ENCODE measurements at regions not wholly inside any gene's neighbourhood (a gene's known extent, or its start where the extent isn't known, plus 50 kb on each side); places are given as distances from the start of the nearest gene placed in this dataset.

DNA sequence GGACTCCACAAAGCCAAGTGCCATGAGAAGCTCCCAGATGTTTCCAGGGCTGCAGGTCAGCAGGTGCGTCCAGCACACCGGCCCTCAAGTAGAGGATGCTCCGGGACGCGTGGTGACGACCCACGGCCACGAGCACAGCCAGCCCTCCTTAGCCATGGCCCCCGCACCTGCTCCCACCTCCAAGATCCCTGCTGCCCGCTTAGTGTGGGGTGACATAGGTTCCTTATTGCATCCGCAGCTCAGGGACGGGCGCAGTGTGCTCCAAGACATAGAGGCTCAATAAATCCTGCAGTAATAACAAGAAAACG, 138.1 kb upstream of the RPS6KA2 start:
- H3K4me1 Mint-ChIP-seq, result no peaks in the 10 kb centered on the region
- TF ChIP-seq, protein P1, sequence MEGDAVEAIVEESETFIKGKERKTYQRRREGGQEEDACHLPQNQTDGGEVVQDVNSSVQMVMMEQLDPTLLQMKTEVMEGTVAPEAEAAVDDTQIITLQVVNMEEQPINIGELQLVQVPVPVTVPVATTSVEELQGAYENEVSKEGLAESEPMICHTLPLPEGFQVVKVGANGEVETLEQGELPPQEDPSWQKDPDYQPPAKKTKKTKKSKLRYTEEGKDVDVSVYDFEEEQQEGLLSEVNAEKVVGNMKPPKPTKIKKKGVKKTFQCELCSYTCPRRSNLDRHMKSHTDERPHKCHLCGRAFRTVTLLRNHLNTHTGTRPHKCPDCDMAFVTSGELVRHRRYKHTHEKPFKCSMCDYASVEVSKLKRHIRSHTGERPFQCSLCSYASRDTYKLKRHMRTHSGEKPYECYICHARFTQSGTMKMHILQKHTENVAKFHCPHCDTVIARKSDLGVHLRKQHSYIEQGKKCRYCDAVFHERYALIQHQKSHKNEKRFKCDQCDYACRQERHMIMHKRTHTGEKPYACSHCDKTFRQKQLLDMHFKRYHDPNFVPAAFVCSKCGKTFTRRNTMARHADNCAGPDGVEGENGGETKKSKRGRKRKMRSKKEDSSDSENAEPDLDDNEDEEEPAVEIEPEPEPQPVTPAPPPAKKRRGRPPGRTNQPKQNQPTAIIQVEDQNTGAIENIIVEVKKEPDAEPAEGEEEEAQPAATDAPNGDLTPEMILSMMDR (IDR thresholded peaks at IDR 0.05; ENCODE audit: unreplicated experiment), result no peak

DNA sequence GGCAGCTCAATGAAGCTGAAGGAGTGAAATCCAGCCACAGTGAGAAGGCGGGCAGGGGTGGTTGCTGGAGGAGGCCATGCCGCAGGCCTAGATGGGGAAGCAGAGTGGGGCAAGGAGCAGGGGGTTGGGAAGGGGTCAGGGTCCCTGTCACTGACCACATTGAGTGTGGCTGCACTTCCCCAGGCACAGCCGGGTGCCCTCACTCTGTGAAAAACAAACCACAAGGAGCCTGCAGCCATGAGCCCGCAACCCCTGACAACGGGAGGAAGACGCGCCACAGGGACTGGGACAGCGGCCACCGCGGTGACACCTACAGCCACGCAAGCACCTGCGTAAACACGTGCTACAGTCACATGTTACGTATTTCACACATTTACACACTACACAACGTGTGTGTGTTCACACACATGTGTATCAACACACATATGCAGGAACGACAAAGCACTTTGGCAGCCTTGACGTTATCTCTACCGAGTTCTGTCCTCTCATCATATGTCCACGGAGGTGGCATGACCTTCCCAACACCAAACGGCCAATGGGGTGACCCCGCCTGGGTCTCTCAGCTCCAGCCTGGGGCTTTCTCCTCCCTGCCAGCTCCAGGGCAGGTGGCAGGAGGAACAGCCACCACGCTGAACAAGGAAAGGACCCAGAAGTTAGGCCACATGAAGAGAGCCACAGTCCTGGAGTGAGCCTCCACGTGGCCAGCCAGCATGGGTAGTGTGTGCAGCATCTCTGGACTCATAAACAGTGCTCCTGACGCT, 137.6 kb upstream of the RPS6KA2 start:
- no peak overlapping the region for H3K27ac Mint-ChIP-seq
- H3K36me3 Mint-ChIP-seq, result no peaks in the 10 kb centered on the region
- no peaks in the 10 kb centered on the region for H3K9me3 Mint-ChIP-seq
- H3K4me1 Mint-ChIP-seq, result no peaks in the 10 kb centered on the region
- TF ChIP-seq, protein P1 (IDR thresholded peaks at IDR 0.05; ENCODE audit: unreplicated experiment), result no peak
- peaks cover 10% of the 10 kb centered on the region for H3K27me3 Mint-ChIP-seq (ENCODE audit: low read depth)
- no peak for DNase-seq (ENCODE audit: low spot score in 2 of 2, unreplicated experiment in 2 of 2)
- H3K4me3 Mint-ChIP-seq, result no peak overlapping the region

More for the DNA sequence above, 138.1 kb upstream of the RPS6KA2 start:
- H3K27ac Mint-ChIP-seq, result no peak overlapping the region
- DNase-seq (ENCODE audit: low spot score in 2 of 2, unreplicated experiment in 2 of 2), result no peak
- no peaks in the 10 kb centered on the region for H3K36me3 Mint-ChIP-seq
- peaks cover 6% of the 10 kb centered on the region for H3K27me3 Mint-ChIP-seq (ENCODE audit: low read depth)
- H3K9me3 Mint-ChIP-seq, result no peaks in the 10 kb centered on the region
- no peak overlapping the region for H3K4me3 Mint-ChIP-seq

DNA sequence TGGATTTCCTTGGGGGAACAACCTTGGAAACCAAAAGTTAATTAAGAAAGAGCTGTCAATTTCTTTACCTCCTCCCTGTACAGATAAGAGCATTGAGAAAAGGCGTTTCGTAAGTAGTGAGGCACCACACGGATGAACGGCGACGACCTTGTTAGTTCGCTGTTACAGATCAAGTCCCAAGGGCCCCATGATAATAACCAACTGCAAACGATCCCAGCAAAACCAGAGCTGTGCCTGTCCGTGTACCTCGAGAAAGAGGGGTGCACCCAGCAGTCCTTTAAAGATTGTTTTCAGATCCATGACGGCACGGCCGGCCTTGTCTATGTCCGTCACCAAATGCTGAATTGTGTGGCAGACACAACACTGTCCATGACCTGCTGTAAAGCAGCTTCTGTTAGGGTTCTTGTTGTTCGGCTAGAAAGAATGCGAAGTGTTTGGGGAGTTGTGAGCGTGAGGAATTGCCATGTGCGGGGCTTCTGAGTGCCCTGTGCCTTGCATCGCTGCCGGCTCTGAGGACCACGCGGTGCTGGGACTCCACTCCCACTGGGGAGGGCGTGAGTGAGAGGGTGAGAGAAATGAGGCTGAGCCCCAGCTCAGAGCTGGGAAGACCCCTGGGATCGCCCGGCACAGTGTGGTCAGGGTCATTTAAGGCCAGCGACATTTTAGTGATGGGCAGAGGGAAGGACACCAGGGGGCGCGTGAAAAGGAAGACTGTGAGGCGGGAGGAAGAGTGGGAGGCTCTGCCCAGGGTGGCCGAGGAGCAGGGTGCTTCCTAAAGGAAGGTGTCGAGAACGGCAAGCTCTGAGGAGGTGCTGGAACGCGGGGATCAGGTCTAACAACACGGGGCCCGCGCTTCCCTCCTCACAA, 136.8 kb upstream of the RPS6KA2 start:
- H3K27me3 Mint-ChIP-seq (ENCODE audit: low read depth), result peaks cover 12% of the 10 kb centered on the region
- no peaks in the 10 kb centered on the region for H3K9me3 Mint-ChIP-seq
- DNase-seq (ENCODE audit: low spot score in 2 of 2, unreplicated experiment in 2 of 2), result no peak
- H3K27ac Mint-ChIP-seq, result no peak overlapping the region
- H3K4me3 Mint-ChIP-seq, result no peak overlapping the region
- TF ChIP-seq, protein P1 (IDR thresholded peaks at IDR 0.05; ENCODE audit: unreplicated experiment), result no peak
- H3K36me3 Mint-ChIP-seq, result no peaks in the 10 kb centered on the region
- H3K4me1 Mint-ChIP-seq, result no peaks in the 10 kb centered on the region

DNA sequence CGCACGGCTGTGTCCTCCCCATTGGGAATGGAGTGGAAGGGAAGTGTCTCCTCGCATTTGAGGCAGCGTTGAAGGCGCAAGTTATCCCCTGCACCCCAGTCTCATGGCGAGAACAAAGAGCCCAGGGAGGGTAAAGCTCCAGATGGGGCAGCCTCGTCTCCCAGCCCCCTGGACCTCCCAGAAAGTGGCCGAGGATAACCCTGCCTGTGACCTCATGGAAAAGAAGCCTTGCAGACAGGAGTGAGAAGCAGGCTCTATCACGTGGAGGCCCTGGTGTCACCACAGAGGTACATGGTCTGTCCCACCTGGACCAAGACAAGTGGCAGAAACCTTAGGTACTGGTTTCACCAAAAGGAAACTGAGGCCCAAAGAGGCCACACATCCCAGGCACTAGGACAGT, 134.8 kb upstream of the RPS6KA2 start:
- TF ChIP-seq, protein P1 (IDR thresholded peaks at IDR 0.05; ENCODE audit: unreplicated experiment), result no peak
- H3K9me3 Mint-ChIP-seq, result no peaks in the 10 kb centered on the region
- no peak overlapping the region for H3K4me3 Mint-ChIP-seq
- no peak for DNase-seq (ENCODE audit: low spot score in 2 of 2, unreplicated experiment in 2 of 2)
- H3K27ac Mint-ChIP-seq, result no peak overlapping the region
- no peaks in the 10 kb centered on the region for H3K36me3 Mint-ChIP-seq
- H3K27me3 Mint-ChIP-seq (ENCODE audit: low read depth), result peaks cover 30% of the 10 kb centered on the region
- H3K4me1 Mint-ChIP-seq, result peaks cover 11% of the 10 kb centered on the region

DNA sequence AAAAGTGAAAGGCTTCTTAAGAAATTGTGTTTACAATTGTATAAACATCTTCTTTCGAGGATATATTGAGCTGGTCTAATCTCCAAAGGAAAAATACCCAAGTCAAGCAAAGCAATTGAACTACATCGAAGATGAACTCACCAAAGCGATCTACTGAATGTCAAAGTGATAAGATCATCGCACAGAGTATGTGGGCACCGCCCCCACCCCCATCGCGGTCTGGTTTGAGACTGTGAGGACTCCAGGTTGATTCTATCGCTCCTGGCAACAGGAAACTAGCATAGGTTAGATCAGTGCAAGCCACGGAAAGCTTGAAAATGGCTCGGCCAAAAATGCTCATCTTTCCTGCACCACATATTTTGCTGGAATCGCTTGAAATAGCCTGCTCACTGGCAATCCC, 133.2 kb upstream of the RPS6KA2 start:
- Mint-ChIP-seq H3K9me3 (no peaks in the 10 kb centered on the region), H3K4me1 (peaks cover 11% of the 10 kb centered on the region), H3K27me3 (ENCODE audit: low read depth) (peaks cover 30% of the 10 kb centered on the region), H3K36me3 (no peaks in the 10 kb centered on the region), H3K4me3 (no peak overlapping the region), H3K27ac (no peak overlapping the region)
- DNase-seq (ENCODE audit: low spot score in 2 of 2, unreplicated experiment in 2 of 2), result no peak
- TF ChIP-seq, protein P1 (IDR thresholded peaks at IDR 0.05; ENCODE audit: unreplicated experiment), result no peak

All from mesothelial cell of epicardium (in vitro differentiated cells).